Osteoblast (primary cell): ENCODE measurements at regions not wholly inside any gene's neighbourhood (a gene's known extent, or its start where the extent isn't known, plus 50 kb on each side); places are given as distances from the start of the nearest gene placed in this dataset.
A peak's percentile ranks its signal among the peaks of the same experiment; 100 is the strongest.
"Not testable (repeated sequence)": the region's sequence is repeated elsewhere in the genome, so short reads cannot be mapped to it uniquely, and the experiment has no call there.

ENCODE experiments used
- DNase-seq: peaks from one replicate; pipeline ENCODE4 v3.0.0; 2011; ENCODE audit warnings: low spot score, mixed read lengths; ENCODE audit not compliant: insufficient read length; ENCODE audit errors: missing footprints
- H2AFZ ChIP-seq: 2 replicates; pipeline ENCODE4 v1.6.0; 2011; ENCODE audit warnings: mild to moderate bottlenecking, low read length
- H3K27ac ChIP-seq: 2 replicates; pipeline ENCODE4 v1.5.1; 2011; ENCODE audit warnings: mild to moderate bottlenecking, low read depth, low read length, moderate library complexity
- H3K27me3 ChIP-seq: 2 replicates; pipeline ENCODE4 v1.6.0; 2012; ENCODE audit warnings: mild to moderate bottlenecking, control low read depth, inconsistent platforms, low read length, moderate library complexity; ENCODE audit not compliant: insufficient read depth
- H3K36me3 ChIP-seq: 2 replicates; pipeline ENCODE4 v1.5.1; 2011; ENCODE audit warnings: mild to moderate bottlenecking, low read length, control low read depth, moderate library complexity; ENCODE audit not compliant: insufficient read depth
- H3K4me1 ChIP-seq: 2 replicates; pipeline ENCODE4 v1.5.1; 2011; ENCODE audit warnings: mild to moderate bottlenecking, low read length, control low read depth, moderate library complexity; ENCODE audit not compliant: insufficient read depth
- H3K4me2 ChIP-seq: 2 replicates; pipeline ENCODE4 v1.6.0; 2011; ENCODE audit warnings: mild to moderate bottlenecking, low read length; ENCODE audit not compliant: insufficient read depth
- H3K4me3 ChIP-seq: fragments of 200-600 bp; sonication (generic); 3 replicates; pipeline ENCODE4 v1.5.1; 2012; ENCODE audit warnings: mild to moderate bottlenecking, low read length, inconsistent platforms; ENCODE audit not compliant: insufficient read depth
- H3K79me2 ChIP-seq: 2 replicates; pipeline ENCODE4 v1.6.0; 2012; ENCODE audit warnings: mild to moderate bottlenecking, low read length, control low read depth, inconsistent platforms; ENCODE audit not compliant: insufficient read depth
- H3K9me3 ChIP-seq: 2 replicates; pipeline ENCODE4 v1.5.1; 2011; ENCODE audit warnings: low read depth, low read length, control low read depth
- H4K20me1 ChIP-seq: 2 replicates; pipeline ENCODE4 v1.6.0; 2012; ENCODE audit warnings: mild to moderate bottlenecking, low read length, control low read depth; ENCODE audit not compliant: insufficient read depth
- CTCF ChIP-seq: IDR thresholded peaks from 2 replicates; pipeline ENCODE4 v1.5.1; 2011; ENCODE audit warnings: mild to moderate bottlenecking, low read depth, low read length, moderate library complexity; ENCODE audit errors: extremely low read depth

- H3K27ac ChIP-seq = no peak overlapping the region
- H3K27me3 ChIP-seq = no peaks in the 10 kb centered on the region
- H4K20me1 ChIP-seq = no peaks in the 10 kb centered on the region
- H3K4me3 ChIP-seq = no peak overlapping the region
- no peaks in the 10 kb centered on the region for H3K9me3 ChIP-seq
- no peak for DNase-seq
- no peak for TF ChIP-seq CTCF
- no peaks in the 10 kb centered on the region for H3K79me2 ChIP-seq
- no peak overlapping the region for H2AFZ ChIP-seq
- H3K36me3 ChIP-seq = no peaks in the 10 kb centered on the region
- no peak overlapping the region for H3K4me2 ChIP-seq
- no peaks in the 10 kb centered on the region for H3K4me1 ChIP-seq
These were observed 159.5 kb downstream of the PLK2 start for GRCh38 chr5:58300346-58300895.

- no peaks in the 10 kb centered on the region for H4K20me1 ChIP-seq
- H3K4me1 ChIP-seq = peaks cover 8% of the 10 kb centered on the region
- H3K9me3 ChIP-seq = no peaks in the 10 kb centered on the region
- no peak overlapping the region for H3K27ac ChIP-seq
- no peak for TF ChIP-seq CTCF
- no peak overlapping the region for H3K4me3 ChIP-seq
- no peaks in the 10 kb centered on the region for H3K27me3 ChIP-seq
- no peaks in the 10 kb centered on the region for H3K79me2 ChIP-seq
- no peak overlapping the region for H3K4me2 ChIP-seq
- no peaks in the 10 kb centered on the region for H3K36me3 ChIP-seq
- DNase-seq = no peak
- no peak overlapping the region for H2AFZ ChIP-seq
These were observed 160.6 kb downstream of the PLK2 start for GRCh38 chr5:58299256-58299655.

GRCh38 chr5:58294598-58295305 is 165.1 kb downstream of the PLK2 start:
- Histone ChIP-seq H3K4me2 (no peak overlapping the region), H3K36me3 (no peaks in the 10 kb centered on the region), H2AFZ (peak overlapping the region; percentile 60), H3K4me1 (peaks cover 8% of the 10 kb centered on the region), H3K27me3 (no peaks in the 10 kb centered on the region), H3K27ac (no peak overlapping the region), H3K79me2 (no peaks in the 10 kb centered on the region), H3K4me3 (no peak overlapping the region), H3K9me3 (no peaks in the 10 kb centered on the region), H4K20me1 (no peaks in the 10 kb centered on the region)
- no peak for DNase-seq
- no peak for TF ChIP-seq CTCF

GRCh38 chr5:58288275-58288674 is 171.6 kb downstream of the PLK2 start:
- not testable (repeated sequence) for DNase-seq, H3K4me2 ChIP-seq, H3K27me3 ChIP-seq, H3K4me1 ChIP-seq, H2AFZ ChIP-seq, H3K36me3 ChIP-seq, H3K27ac ChIP-seq, H3K4me3 ChIP-seq, H3K9me3 ChIP-seq, H4K20me1 ChIP-seq, H3K79me2 ChIP-seq
